ENCODE measurements at regions not wholly inside any gene's neighbourhood (a gene's known extent, or its start where the extent isn't known, plus 50 kb on each side); places are given as distances from the start of the nearest gene placed in this dataset.

DNA sequence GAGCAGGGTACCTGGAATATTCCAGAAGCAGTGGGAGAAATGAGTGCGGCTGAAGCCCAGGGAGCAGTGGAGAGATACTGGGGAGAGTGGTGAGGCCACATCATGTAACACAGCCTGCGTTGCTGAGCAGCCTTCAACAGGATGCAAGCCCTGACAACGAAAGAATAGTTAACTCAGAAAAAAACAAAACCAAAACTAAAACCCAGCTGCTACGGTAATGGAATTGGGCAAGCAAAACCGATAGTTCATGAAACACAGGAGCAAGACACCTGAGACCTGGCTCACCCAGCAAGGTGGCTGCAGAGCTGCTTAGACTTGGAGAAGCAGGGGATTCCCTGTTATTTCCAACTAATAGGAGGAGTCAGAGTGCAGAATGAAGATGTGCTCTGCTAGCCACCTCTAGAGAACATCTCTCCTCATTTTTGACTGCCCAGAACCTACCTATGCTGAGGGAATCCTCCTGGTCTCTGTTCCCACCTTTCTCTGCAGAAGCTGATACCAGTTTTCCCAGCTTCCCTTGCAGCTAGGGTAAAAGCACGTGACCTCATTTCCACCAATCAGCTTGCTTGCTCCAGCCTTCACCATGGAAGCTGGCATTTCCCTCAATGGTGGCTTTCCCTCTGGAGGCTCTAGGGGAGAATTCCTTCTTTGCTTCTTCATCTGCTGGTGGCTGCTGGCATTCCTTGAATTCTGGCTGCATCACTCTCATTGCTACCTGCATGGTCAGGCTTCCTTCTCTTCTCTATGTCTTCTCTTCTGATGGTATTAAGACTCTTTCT lies 59.4 kb upstream of the XYLT1 start:
- peak; percentile 20 for DNase-seq

DNA sequence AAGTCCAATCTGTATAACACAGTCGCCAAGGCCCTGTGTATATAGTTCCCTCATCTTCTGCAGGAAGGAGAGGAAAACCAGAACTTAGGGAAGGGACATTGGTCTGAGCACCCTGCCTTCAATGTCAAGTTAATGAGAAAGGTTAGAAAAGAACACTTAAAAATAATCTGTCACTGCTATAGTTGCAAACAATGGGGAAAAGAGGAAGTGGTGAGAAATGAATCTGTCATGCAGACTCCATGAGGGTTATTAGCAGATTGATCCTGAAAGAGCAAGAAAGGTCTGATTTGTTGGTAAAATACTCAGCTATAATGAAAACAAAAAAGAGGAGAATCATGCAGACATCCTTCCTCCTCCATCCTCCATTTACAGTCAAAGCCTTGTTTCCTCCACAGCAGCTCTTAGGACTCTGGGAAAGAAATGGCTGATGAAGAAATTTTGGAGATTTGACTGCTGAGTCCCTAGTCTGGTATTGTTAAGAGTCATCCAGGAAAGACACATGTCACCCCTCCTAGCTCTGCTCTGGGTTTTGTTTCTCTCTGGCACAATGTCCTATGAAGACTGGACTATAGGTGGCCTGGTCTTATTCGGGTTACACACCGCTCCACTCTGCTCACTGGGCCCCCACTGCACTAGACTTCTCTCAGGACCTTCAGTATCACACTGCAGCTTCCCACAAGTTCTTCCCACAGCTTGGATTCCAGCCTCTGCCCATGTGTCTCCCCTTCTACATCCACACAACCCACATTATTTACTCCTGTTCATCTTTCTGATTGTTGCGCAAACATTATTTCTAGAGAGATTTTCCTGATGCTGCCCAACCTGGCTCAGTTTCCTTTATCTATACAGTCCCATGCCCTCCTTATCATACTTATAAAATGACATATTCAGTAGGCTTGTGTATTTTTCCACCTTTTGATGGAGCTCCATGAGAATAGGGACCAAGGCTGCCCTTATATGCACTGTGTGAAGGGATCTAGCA lies 56.5 kb upstream of the XYLT1 start:
- DNase-seq, result no peak

DNA sequence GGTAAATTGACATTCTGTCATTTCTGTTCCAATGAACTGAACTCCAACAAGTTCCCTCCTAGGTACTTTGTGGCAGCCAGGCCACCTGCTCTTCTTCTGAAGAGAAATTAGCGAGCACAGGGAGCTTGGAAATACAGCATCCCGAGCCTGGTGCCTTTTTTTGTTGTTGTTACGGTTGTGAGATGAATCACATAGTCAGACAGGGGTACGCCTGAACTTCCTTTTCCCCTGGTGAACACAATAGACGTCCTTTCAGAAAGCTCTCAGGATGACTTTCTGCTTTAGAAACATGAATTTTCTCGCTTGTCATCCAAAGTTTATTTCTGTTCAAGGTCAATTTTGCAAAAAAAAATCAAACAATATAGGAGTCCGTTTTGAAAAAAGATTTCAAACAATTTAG lies 53.9 kb upstream of the XYLT1 start:
- no peak for DNase-seq

DNA sequence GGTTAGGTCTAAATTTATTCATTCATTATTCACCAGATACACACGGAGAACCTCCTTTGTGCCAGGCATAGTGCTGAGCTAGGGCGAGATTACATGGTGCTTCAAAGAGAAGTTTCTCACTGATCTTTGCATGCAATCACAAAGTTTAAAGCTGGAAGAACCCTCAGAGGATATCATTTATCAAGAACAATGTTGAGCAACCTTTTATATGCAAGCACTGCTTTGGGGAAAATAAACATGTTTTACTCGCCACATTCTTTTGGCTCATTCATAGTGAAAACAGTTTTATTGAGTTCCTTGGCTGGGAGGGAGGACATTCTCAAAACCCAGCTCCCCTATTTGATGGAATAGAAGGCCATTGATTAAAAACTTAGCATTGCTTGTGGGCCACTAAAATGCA lies 49.8 kb upstream of the XYLT1 start:
- no peak for DNase-seq

Data from activated naive CD4-positive, alpha-beta T cell treated with Interleukin-2 at 50 U/mL for 16 hours (primary cell).